ENCODE measurements at regions not wholly inside any gene's neighbourhood (a gene's known extent, or its start where the extent isn't known, plus 50 kb on each side); places are given as distances from the start of the nearest gene placed in this dataset.

- H3K4me3 ChIP-seq (ENCODE audit: low read depth in 1 of 3, low read length in 3 of 3), result no peak overlapping the region
- TF ChIP-seq CTCF (IDR thresholded peaks at IDR 0.05; ENCODE audit: low read depth, low read length, missing input control) (no peak), NR2F2 (IDR thresholded peaks at IDR 0.05) (no peak), ZBTB33 (IDR thresholded peaks at IDR 0.05) (no peak), EGR1 (IDR thresholded peaks at IDR 0.05; ENCODE audit: low read depth in 2 of 2) (no peak), TAF1 (conservative IDR thresholded peaks at IDR 0.05) (no peak), YY1 (IDR thresholded peaks at IDR 0.05) (peak; percentile 21), MAX (IDR thresholded peaks at IDR 0.05) (no peak), SP1 (IDR thresholded peaks at IDR 0.05) (peak; percentile 29), FOXA2 (IDR thresholded peaks at IDR 0.05) (peak; percentile 79), RAD21 (IDR thresholded peaks at IDR 0.05) (no peak), HNF4A (conservative IDR thresholded peaks at IDR 0.05) (peak; percentile 62 to 68), RXRA (IDR thresholded peaks at IDR 0.05) (peak; percentile 61 to 62), GABPA (IDR thresholded peaks at IDR 0.05 in 1 of 2, conservative IDR thresholded peaks at IDR 0.05 in 1 of 2) (no peak), REST (IDR thresholded peaks at IDR 0.05) (no peak), HNF4G (IDR thresholded peaks at IDR 0.05) (no peak), JUND (IDR thresholded peaks at IDR 0.05) (peak in 1 of 2 donors; percentile 31), ATF3 (IDR thresholded peaks at IDR 0.05) (peak; percentile 86), FOXA1 (IDR thresholded peaks at IDR 0.05) (peak; percentile 60)
- H3K9me3 ChIP-seq (ENCODE audit: control insufficient read depth in 4 of 4, low read length in 3 of 4), result no peaks in the 10 kb centered on the region
- no peak overlapping the region for H3K27ac ChIP-seq (ENCODE audit: low read depth in 1 of 2, low read length in 2 of 2)
- H3K4me1 ChIP-seq (ENCODE audit: control insufficient read depth in 4 of 4, insufficient read depth in 4 of 4, low read length in 3 of 4), result peaks cover 0 to 10% (median 3%) of the 10 kb centered on the region in 4 donors
- no peak overlapping the region for H3K9ac ChIP-seq (ENCODE audit: low read depth in 1 of 2, low read length in 2 of 2)
- H3K36me3 ChIP-seq (ENCODE audit: control insufficient read depth in 4 of 4, insufficient read depth in 3 of 4, low read depth in 1 of 4, low read length in 3 of 4), result no peaks in the 10 kb centered on the region
- H3K27me3 ChIP-seq (ENCODE audit: control insufficient read depth in 4 of 4, insufficient read depth in 4 of 4, low read length in 3 of 4), result no peaks in the 10 kb centered on the region
- DNase-seq (ENCODE audit: low spot score), result no peak
Observed at GRCh38 chrX:8025705-8026104, 98.5 kb upstream of the PNPLA4 start.

All from liver (tissue), 7 donors.